GM12878 (cell line): ENCODE measurements at regions not wholly inside any gene's neighbourhood (a gene's known extent, or its start where the extent isn't known, plus 50 kb on each side); places are given as distances from the start of the nearest gene placed in this dataset.

ENCODE experiments used
- ATAC-seq: fragments of 200-7000 bp; cut with Tn5 transposase; 3 replicates; pipeline ENCODE4 v1.9.1; 2020; ENCODE audit warnings: mild to moderate bottlenecking, moderate library complexity
- BruUV-seq: library from RNA; stranded (reverse); fragments of 400-500 nt; replicated peaks from 2 replicates; lab custom pipeline; 2021; lab: Mats Ljungman, UMichigan
- CTCF ChIA-PET: fragments of 300-600 bp; sonication (Branson Sonifier 250); formaldehyde crosslinking; extraction: SDS; loops from one replicate; lab custom pipeline; 2021; ENCODE audit warnings: inconsistent platforms; lab: Yijun Ruan, JAX
- POLR2A ChIA-PET: fragments of 350-600 bp; formaldehyde crosslinking; extraction: SDS; loops from one replicate; lab custom pipeline; 2021; ENCODE audit warnings: inconsistent platforms; lab: Charles Lee
- RAD21 ChIA-PET: fragments of 300-600 bp; sonication (Branson Sonifier 250); formaldehyde crosslinking; loops from one replicate; lab custom pipeline; 2023; ENCODE audit warnings: antibody characterized with exemption; ENCODE audit not compliant: unreplicated experiment; lab: Charles Lee
- SMC1A ChIA-PET: fragments of 300-600 bp; sonication (Branson Sonifier 250); formaldehyde crosslinking; loops from one replicate; lab custom pipeline; 2023; ENCODE audit not compliant: unreplicated experiment, uncharacterized antibody; lab: Charles Lee
- DNase-seq: peaks from one replicate; pipeline ENCODE4 v3.0.0-alpha.2; 2011; ENCODE audit warnings: low read depth, low spot score
- FAIRE-seq: peaks from 3 replicates; lab custom pipeline; 2011; peaks lifted over from hg19 to GRCh38; lab: Jason Lieb, UNC
- H2AFZ ChIP-seq: 2 replicates; pipeline ENCODE4 v1.6.0; 2011; ENCODE audit warnings: low read depth, low read length, control low read depth; ENCODE audit not compliant: control insufficient read depth
- H3K27ac ChIP-seq: 2 replicates; pipeline ENCODE4 v1.5.1; 2011; ENCODE audit warnings: control low read depth; ENCODE audit not compliant: control insufficient read depth, insufficient read depth
- H3K27me3 ChIP-seq, 2 experiments: replicated peaks in 1 of 2; 2 replicates each; pipeline versions ENCODE4 v1.6.0 to v1.6.1; 2011; ENCODE audit warnings: low read length in 1 of 2; ENCODE audit not compliant: control insufficient read depth in 2 of 2, insufficient read depth in 2 of 2
- H3K36me3 ChIP-seq, 2 experiments: 2 replicates each; pipeline ENCODE4 v1.5.1; 2011; ENCODE audit warnings: low read length in 1 of 2; ENCODE audit not compliant: control insufficient read depth in 2 of 2, insufficient read depth in 2 of 2
- H3K4me1 ChIP-seq: 2 replicates; pipeline ENCODE4 v1.6.1; 2011; ENCODE audit warnings: mild to moderate bottlenecking, low read length, moderate library complexity, mixed read lengths; ENCODE audit not compliant: control insufficient read depth, insufficient read depth
- H3K4me2 ChIP-seq: 2 replicates; pipeline ENCODE4 v1.6.0; 2011; ENCODE audit warnings: control low read depth; ENCODE audit not compliant: control insufficient read depth, insufficient read depth
- H3K4me3 ChIP-seq: fragments of 200-600 bp; sonication (generic); 2 replicates; pipeline ENCODE4 v1.5.1; 2016
- H3K79me2 ChIP-seq: 2 replicates; pipeline ENCODE4 v1.6.0; 2011; ENCODE audit warnings: low read length; ENCODE audit not compliant: control insufficient read depth, insufficient read depth
- H3K9ac ChIP-seq: 2 replicates; pipeline ENCODE4 v1.8.0; 2011; ENCODE audit warnings: low read length, control low read depth, mixed read lengths; ENCODE audit not compliant: control insufficient read depth, insufficient read depth
- H3K9me3 ChIP-seq: replicated peaks from 3 replicates; pipeline ENCODE4 v1.5.1; 2011; ENCODE audit warnings: mild to moderate bottlenecking, low read length; ENCODE audit not compliant: control insufficient read depth, insufficient read depth
- H4K20me1 ChIP-seq: 2 replicates; pipeline ENCODE4 v1.6.0; 2011; ENCODE audit not compliant: control insufficient read depth, insufficient read depth
- BCL3 ChIP-seq: IDR thresholded peaks from 2 replicates; pipeline ENCODE4 v1.6.1; 2011; ENCODE audit warnings: borderline replicate concordance, low read depth, mild to moderate bottlenecking, moderate library complexity, low read length; ENCODE audit not compliant: insufficient read depth, poor library complexity, severe bottlenecking
- CHD1 ChIP-seq: IDR thresholded peaks from 2 replicates; pipeline ENCODE4 v1.6.1; 2012; ENCODE audit warnings: low read depth, low read length, improper control_type of control experiment
- EED ChIP-seq: sonication (generic); IDR thresholded peaks from 2 replicates; pipeline ENCODE4 v1.6.1; 2016; ENCODE audit warnings: antibody characterized with exemption, low read depth
- EGR1 ChIP-seq, 2 experiments: IDR thresholded peaks; 1 replicate in 1 of 2; 2 replicates in 1 of 2; pipeline ENCODE4 v1.6.1; 2011 to 2012; ENCODE audit warnings: low read depth in 2 of 2, low read length in 2 of 2, borderline replicate concordance in 1 of 2, mild to moderate bottlenecking in 1 of 2, moderate library complexity in 1 of 2
- HDAC6 ChIP-seq: fragments of 200-600 bp; sonication (generic); IDR thresholded peaks from one replicate; pipeline ENCODE4 v1.8.0; 2017; ENCODE audit warnings: antibody characterized with exemption; ENCODE audit not compliant: unreplicated experiment
- IRF4 ChIP-seq: IDR thresholded peaks from 2 replicates; pipeline ENCODE4 v1.6.1; 2011; ENCODE audit warnings: low read depth, low read length
- LARP7 ChIP-seq: fragments of 450-650 bp; IDR thresholded peaks from 2 replicates; pipeline ENCODE4 v1.6.1; 2017; ENCODE audit warnings: mild to moderate bottlenecking
- MTA3 ChIP-seq: IDR thresholded peaks from 2 replicates; pipeline ENCODE4 v1.6.1; 2012; ENCODE audit warnings: low read length, inconsistent platforms, borderline replicate concordance
- NFXL1 ChIP-seq: fragments of 450-650 bp; IDR thresholded peaks from 2 replicates; pipeline ENCODE4 v1.6.1; 2017; ENCODE audit warnings: antibody characterized with exemption, mild to moderate bottlenecking, borderline replicate concordance
- NR2C1 ChIP-seq: fragments of 450-650 bp; IDR thresholded peaks from 2 replicates; pipeline ENCODE4 v1.6.1; 2017; ENCODE audit warnings: antibody characterized with exemption, mild to moderate bottlenecking, moderate library complexity
- NR2C2 ChIP-seq: IDR thresholded peaks from 2 replicates; pipeline ENCODE4 v1.6.1; 2011; ENCODE audit warnings: borderline replicate concordance, low read depth; ENCODE audit not compliant: control insufficient read depth, insufficient read length
- SIX5 ChIP-seq: IDR thresholded peaks from 2 replicates; pipeline ENCODE4 v1.6.1; 2011; ENCODE audit warnings: mild to moderate bottlenecking, low read depth, low read length, moderate library complexity; ENCODE audit not compliant: severe bottlenecking
- SRF ChIP-seq, 2 experiments: IDR thresholded peaks; 2 replicates each; pipeline ENCODE4 v1.6.1; 2011; ENCODE audit warnings: low read depth in 2 of 2, low read length in 2 of 2, mild to moderate bottlenecking in 1 of 2, moderate library complexity in 1 of 2
- SUPT20H ChIP-seq: IDR thresholded peaks from 2 replicates; pipeline ENCODE4 v1.6.1; 2011; ENCODE audit warnings: low read depth, mild to moderate bottlenecking, low read length, moderate library complexity, borderline replicate concordance; ENCODE audit not compliant: control insufficient read depth
- SUZ12 ChIP-seq: fragments of 200-600 bp; sonication (generic); IDR thresholded peaks from one replicate; pipeline ENCODE4 v1.6.1; 2018; ENCODE audit warnings: antibody characterized with exemption, mild to moderate bottlenecking; ENCODE audit not compliant: unreplicated experiment
- WRNIP1 ChIP-seq: IDR thresholded peaks from 2 replicates; pipeline ENCODE4 v1.6.1; 2011; ENCODE audit warnings: low read depth, low read length, improper control_type of control experiment, borderline replicate concordance
- ZNF217 ChIP-seq: fragments of 450-650 bp; IDR thresholded peaks from 2 replicates; pipeline ENCODE4 v1.6.1; 2017; ENCODE audit warnings: antibody characterized with exemption, mild to moderate bottlenecking
- ZNF24 ChIP-seq: fragments of 450-650 bp; IDR thresholded peaks from 2 replicates; pipeline ENCODE4 v1.6.1; 2017; ENCODE audit warnings: antibody characterized with exemption, mild to moderate bottlenecking
- ZNF687 ChIP-seq: fragments of 450-650 bp; IDR thresholded peaks from 2 replicates; pipeline ENCODE4 v1.6.1; 2017; ENCODE audit warnings: mild to moderate bottlenecking, moderate library complexity
- WGBS: methylation state at CpG from one replicate; pipeline ENCODE4 v1.1.6; 2016; ENCODE audit warnings: low lambda C conversion rate; ENCODE audit not compliant: insufficient replicate concordance, insufficient coverage; ENCODE audit errors: missing lambda C conversion rate; 5-methylcytosine and 5-hydroxymethylcytosine counted together
- in situ Hi-C: fragments of 300-500 bp; cut with MboI; formaldehyde crosslinking; loops from 9 replicates; pipeline ENCODE4 v1.14.3; 2018; ENCODE audit warnings: mixed read lengths
- intact Hi-C: fragments of 100-400 bp; cut with micrococcal nuclease; formaldehyde crosslinking; loops from one replicate; pipeline ENCODE4 v1.14.2; 2022; ENCODE audit not compliant: unreplicated experiment

GRCh38 chrX:13115146-13115855, 70.9 kb upstream of the FAM9C start (continued):
- no peak for TF ChIP-seq BCL3
- no peak for TF ChIP-seq NR2C1

- Histone ChIP-seq H4K20me1 (no peaks in the 10 kb centered on the region), H3K9ac (no peak overlapping the region), H3K27ac (no peak overlapping the region), H3K36me3 (no peaks in the 10 kb centered on the region), H3K4me1 (no peaks in the 10 kb centered on the region), H3K9me3 (peaks cover 7% of the 10 kb centered on the region), H3K4me3 (no peak overlapping the region), H2AFZ (no peak overlapping the region), H3K4me2 (no peak overlapping the region), H3K27me3 (no peaks in the 10 kb centered on the region), H3K79me2 (no peaks in the 10 kb centered on the region)
- ChIA-PET SMC1A (interaction anchor here (0.7 to 1.9 kb wide), 6 partner anchors 11 to 272 kb away, joined by 3 to 5 read pairs (median 4); no protein-coding TSS in a partner anchor), CTCF (interaction anchor here (1.1 kb wide), 1 partner anchor 94 kb away, joined by 9 read pairs; no protein-coding TSS in a partner anchor), POLR2A (interaction anchor here (1.1 kb wide), 1 partner anchor 13 kb away, joined by 3 read pairs; no protein-coding TSS in a partner anchor), RAD21 (no interaction called here)
- FAIRE-seq (no peak), ATAC-seq (no peak), DNase-seq (no peak)
- TF ChIP-seq HDAC6 (no peak), CHD1 (no peak), EED (no peak), NFXL1 (no peak), SRF (IDR thresholded peaks at IDR 0.05; ENCODE audit: low read depth in 2 of 2, low read length in 2 of 2) (no peak), ZNF24 (no peak), LARP7 (no peak), SUZ12 (no peak), ZNF687 (no peak), WRNIP1 (no peak), SIX5 (no peak), IRF4 (no peak), EGR1 (IDR thresholded peaks at IDR 0.05; ENCODE audit: borderline replicate concordance in 1 of 2, low read depth in 2 of 2, low read length in 2 of 2) (no peak), ZNF217 (no peak), NR2C2 (no peak), MTA3 (no peak), SUPT20H (no peak)
- no TSS peak for BruUV-seq
- WGBS: 74% methylated on average over 1 of the region's 1 CpG
- intact Hi-C loops (no loop called here), in situ Hi-C loops (no loop called here)
Measured at GRCh38 chrX:13112499-13112898, 68.1 kb upstream of the FAM9C start.
